ENCODE measurements at regions not wholly inside any gene's neighbourhood (a gene's known extent, or its start where the extent isn't known, plus 50 kb on each side); places are given as distances from the start of the nearest gene placed in this dataset.

GRCh38 chr9:79362100-79363081 lies 209.4 kb upstream of the TLE4 start:
- H3K36me3 ChIP-seq (ENCODE audit: control insufficient read depth in 2 of 2, insufficient read depth in 2 of 2, low read length in 2 of 2): no peaks in the 10 kb centered on the region

GRCh38 chr9:79369676-79370075 lies 202.1 kb upstream of the TLE4 start:
- no peaks in the 10 kb centered on the region for H3K36me3 ChIP-seq (ENCODE audit: control insufficient read depth in 2 of 2, insufficient read depth in 2 of 2, low read length in 2 of 2)
- no peaks in the 10 kb centered on the region for H3K27me3 ChIP-seq (ENCODE audit: control insufficient read depth in 1 of 2, insufficient read depth in 2 of 2, low read length in 2 of 2)
- H3K4me1 ChIP-seq (ENCODE audit: control insufficient read depth, insufficient read depth, low read length): no peaks in the 10 kb centered on the region
- H3K9me3 ChIP-seq (ENCODE audit: control insufficient read depth in 2 of 2, low read length in 2 of 2): no peaks in the 10 kb centered on the region
- no peak overlapping the region for H3K27ac ChIP-seq (ENCODE audit: low read length)
- no peak overlapping the region for H3K4me3 ChIP-seq (ENCODE audit: low read length in 2 of 2)
- no peak overlapping the region for H3K9ac ChIP-seq (ENCODE audit: low read length in 2 of 2)

More at GRCh38 chr9:79362100-79363081, 209.4 kb upstream of the TLE4 start:
- Histone ChIP-seq H3K27ac (ENCODE audit: low read length) (no peak overlapping the region), H3K9me3 (ENCODE audit: control insufficient read depth in 2 of 2, low read length in 2 of 2) (peaks cover 0 to 2% of the 10 kb centered on the region in 2 donors), H3K4me1 (ENCODE audit: control insufficient read depth, insufficient read depth, low read length) (no peaks in the 10 kb centered on the region), H3K4me3 (ENCODE audit: low read length in 2 of 2) (no peak overlapping the region), H3K9ac (ENCODE audit: low read length in 2 of 2) (no peak overlapping the region), H3K27me3 (ENCODE audit: control insufficient read depth in 1 of 2, insufficient read depth in 2 of 2, low read length in 2 of 2) (no peaks in the 10 kb centered on the region)

- Histone ChIP-seq H3K27ac (ENCODE audit: low read length) (no peak overlapping the region), H3K9ac (ENCODE audit: low read length in 2 of 2) (no peak overlapping the region), H3K27me3 (ENCODE audit: control insufficient read depth in 1 of 2, insufficient read depth in 2 of 2, low read length in 2 of 2) (no peaks in the 10 kb centered on the region), H3K4me1 (ENCODE audit: control insufficient read depth, insufficient read depth, low read length) (no peaks in the 10 kb centered on the region), H3K36me3 (ENCODE audit: control insufficient read depth in 2 of 2, insufficient read depth in 2 of 2, low read length in 2 of 2) (no peaks in the 10 kb centered on the region), H3K4me3 (ENCODE audit: low read length in 2 of 2) (no peak overlapping the region), H3K9me3 (ENCODE audit: control insufficient read depth in 2 of 2, low read length in 2 of 2) (no peaks in the 10 kb centered on the region)
Observed at GRCh38 chr9:79371301-79371700, 200.5 kb upstream of the TLE4 start.

- Histone ChIP-seq H3K9ac (ENCODE audit: low read length in 2 of 2) (no peak overlapping the region), H3K27me3 (ENCODE audit: control insufficient read depth in 1 of 2, insufficient read depth in 2 of 2, low read length in 2 of 2) (no peaks in the 10 kb centered on the region), H3K36me3 (ENCODE audit: control insufficient read depth in 2 of 2, insufficient read depth in 2 of 2, low read length in 2 of 2) (no peaks in the 10 kb centered on the region), H3K27ac (ENCODE audit: low read length) (no peak overlapping the region), H3K9me3 (ENCODE audit: control insufficient read depth in 2 of 2, low read length in 2 of 2) (no peaks in the 10 kb centered on the region), H3K4me3 (ENCODE audit: low read length in 2 of 2) (no peak overlapping the region), H3K4me1 (ENCODE audit: control insufficient read depth, insufficient read depth, low read length) (no peaks in the 10 kb centered on the region)
Observed at GRCh38 chr9:79371948-79372555, 199.7 kb upstream of the TLE4 start.

GRCh38 chr9:79377339-79377855 lies 194.4 kb upstream of the TLE4 start:
- no peak overlapping the region for H3K27ac ChIP-seq (ENCODE audit: low read length)
- H3K36me3 ChIP-seq (ENCODE audit: control insufficient read depth in 2 of 2, insufficient read depth in 2 of 2, low read length in 2 of 2): no peaks in the 10 kb centered on the region
- H3K4me1 ChIP-seq (ENCODE audit: control insufficient read depth, insufficient read depth, low read length): no peaks in the 10 kb centered on the region
- H3K9me3 ChIP-seq (ENCODE audit: control insufficient read depth in 2 of 2, low read length in 2 of 2): no peaks in the 10 kb centered on the region
- H3K4me3 ChIP-seq (ENCODE audit: low read length in 2 of 2): no peak overlapping the region
- H3K27me3 ChIP-seq (ENCODE audit: control insufficient read depth in 1 of 2, insufficient read depth in 2 of 2, low read length in 2 of 2): no peaks in the 10 kb centered on the region
- no peak overlapping the region for H3K9ac ChIP-seq (ENCODE audit: low read length in 2 of 2)

GRCh38 chr9:79378107-79378506 lies 193.7 kb upstream of the TLE4 start:
- Histone ChIP-seq H3K27ac (ENCODE audit: low read length) (no peak overlapping the region), H3K9ac (ENCODE audit: low read length in 2 of 2) (no peak overlapping the region), H3K36me3 (ENCODE audit: control insufficient read depth in 2 of 2, insufficient read depth in 2 of 2, low read length in 2 of 2) (no peaks in the 10 kb centered on the region), H3K9me3 (ENCODE audit: control insufficient read depth in 2 of 2, low read length in 2 of 2) (no peaks in the 10 kb centered on the region), H3K27me3 (ENCODE audit: control insufficient read depth in 1 of 2, insufficient read depth in 2 of 2, low read length in 2 of 2) (no peaks in the 10 kb centered on the region), H3K4me3 (ENCODE audit: low read length in 2 of 2) (no peak overlapping the region), H3K4me1 (ENCODE audit: control insufficient read depth, insufficient read depth, low read length) (no peaks in the 10 kb centered on the region)

- Histone ChIP-seq H3K4me3 (ENCODE audit: low read length in 2 of 2) (no peak overlapping the region), H3K27me3 (ENCODE audit: control insufficient read depth in 1 of 2, insufficient read depth in 2 of 2, low read length in 2 of 2) (no peaks in the 10 kb centered on the region), H3K4me1 (ENCODE audit: control insufficient read depth, insufficient read depth, low read length) (no peaks in the 10 kb centered on the region), H3K9me3 (ENCODE audit: control insufficient read depth in 2 of 2, low read length in 2 of 2) (no peaks in the 10 kb centered on the region), H3K27ac (ENCODE audit: low read length) (no peak overlapping the region), H3K36me3 (ENCODE audit: control insufficient read depth in 2 of 2, insufficient read depth in 2 of 2, low read length in 2 of 2) (no peaks in the 10 kb centered on the region), H3K9ac (ENCODE audit: low read length in 2 of 2) (no peak overlapping the region)
Observed at GRCh38 chr9:79382044-79382443, 189.7 kb upstream of the TLE4 start.

GRCh38 chr9:79382458-79382857 lies 189.3 kb upstream of the TLE4 start:
- H3K36me3 ChIP-seq (ENCODE audit: control insufficient read depth in 2 of 2, insufficient read depth in 2 of 2, low read length in 2 of 2): no peaks in the 10 kb centered on the region
- no peaks in the 10 kb centered on the region for H3K4me1 ChIP-seq (ENCODE audit: control insufficient read depth, insufficient read depth, low read length)
- H3K27me3 ChIP-seq (ENCODE audit: control insufficient read depth in 1 of 2, insufficient read depth in 2 of 2, low read length in 2 of 2): no peaks in the 10 kb centered on the region
- no peak overlapping the region for H3K27ac ChIP-seq (ENCODE audit: low read length)
- H3K9me3 ChIP-seq (ENCODE audit: control insufficient read depth in 2 of 2, low read length in 2 of 2): no peaks in the 10 kb centered on the region
- H3K9ac ChIP-seq (ENCODE audit: low read length in 2 of 2): no peak overlapping the region
- H3K4me3 ChIP-seq (ENCODE audit: low read length in 2 of 2): no peak overlapping the region

- Histone ChIP-seq H3K9ac (ENCODE audit: low read length in 2 of 2) (no peak overlapping the region), H3K4me1 (ENCODE audit: control insufficient read depth, insufficient read depth, low read length) (no peaks in the 10 kb centered on the region), H3K4me3 (ENCODE audit: low read length in 2 of 2) (no peak overlapping the region), H3K36me3 (ENCODE audit: control insufficient read depth in 2 of 2, insufficient read depth in 2 of 2, low read length in 2 of 2) (no peaks in the 10 kb centered on the region), H3K27me3 (ENCODE audit: control insufficient read depth in 1 of 2, insufficient read depth in 2 of 2, low read length in 2 of 2) (no peaks in the 10 kb centered on the region), H3K27ac (ENCODE audit: low read length) (no peak overlapping the region), H3K9me3 (ENCODE audit: control insufficient read depth in 2 of 2, low read length in 2 of 2) (no peaks in the 10 kb centered on the region)
Observed at GRCh38 chr9:79383096-79383495, 188.7 kb upstream of the TLE4 start.

GRCh38 chr9:79384091-79384490 lies 187.7 kb upstream of the TLE4 start:
- Histone ChIP-seq H3K9me3 (ENCODE audit: control insufficient read depth in 2 of 2, low read length in 2 of 2) (no peaks in the 10 kb centered on the region), H3K27ac (ENCODE audit: low read length) (no peak overlapping the region), H3K4me1 (ENCODE audit: control insufficient read depth, insufficient read depth, low read length) (no peaks in the 10 kb centered on the region), H3K9ac (ENCODE audit: low read length in 2 of 2) (no peak overlapping the region), H3K4me3 (ENCODE audit: low read length in 2 of 2) (no peak overlapping the region), H3K27me3 (ENCODE audit: control insufficient read depth in 1 of 2, insufficient read depth in 2 of 2, low read length in 2 of 2) (no peaks in the 10 kb centered on the region), H3K36me3 (ENCODE audit: control insufficient read depth in 2 of 2, insufficient read depth in 2 of 2, low read length in 2 of 2) (no peaks in the 10 kb centered on the region)

GRCh38 chr9:79384501-79384900 lies 187.3 kb upstream of the TLE4 start:
- H3K4me1 ChIP-seq (ENCODE audit: control insufficient read depth, insufficient read depth, low read length): no peaks in the 10 kb centered on the region
- no peak overlapping the region for H3K9ac ChIP-seq (ENCODE audit: low read length in 2 of 2)
- H3K9me3 ChIP-seq (ENCODE audit: control insufficient read depth in 2 of 2, low read length in 2 of 2): no peaks in the 10 kb centered on the region
- no peaks in the 10 kb centered on the region for H3K27me3 ChIP-seq (ENCODE audit: control insufficient read depth in 1 of 2, insufficient read depth in 2 of 2, low read length in 2 of 2)
- no peak overlapping the region for H3K4me3 ChIP-seq (ENCODE audit: low read length in 2 of 2)
- H3K36me3 ChIP-seq (ENCODE audit: control insufficient read depth in 2 of 2, insufficient read depth in 2 of 2, low read length in 2 of 2): no peaks in the 10 kb centered on the region
- H3K27ac ChIP-seq (ENCODE audit: low read length): no peak overlapping the region
